Activated CD4-positive, alpha-beta memory T cell treated with anti-CD3 and anti-CD28 coated beads for 36 hours (primary cell): ENCODE measurements at regions not wholly inside any gene's neighbourhood (a gene's known extent, or its start where the extent isn't known, plus 50 kb on each side); places are given as distances from the start of the nearest gene placed in this dataset.
"Not testable (repeated sequence)": the region's sequence is repeated elsewhere in the genome, so short reads cannot be mapped to it uniquely, and the experiment has no call there.

ENCODE experiments used
- CTCF ChIA-PET: fragments of 350-600 bp; sonication (Branson Sonifier 250); formaldehyde crosslinking; loops from one replicate; lab custom pipeline; 2021; ENCODE audit warnings: antibody characterized with exemption, inconsistent platforms; lab: Charles Lee
- POLR2A ChIA-PET: fragments of 350-600 bp; sonication (Branson Sonifier 250); formaldehyde crosslinking; loops from one replicate; lab custom pipeline; 2021; ENCODE audit warnings: antibody characterized with exemption; lab: Charles Lee
- DNase-seq: peaks from one replicate; pipeline ENCODE4 v3.0.0-alpha.2; 2020
- H3K27ac Mint-ChIP-seq: one replicate; pipeline ENCODE4 v1.8.0; 2021; ENCODE audit warnings: mixed read lengths
- H3K27me3 Mint-ChIP-seq: one replicate; pipeline ENCODE4 v1.8.0; 2021; ENCODE audit warnings: mixed read lengths
- H3K36me3 Mint-ChIP-seq: one replicate; pipeline ENCODE4 v1.8.0; 2021; ENCODE audit warnings: mixed read lengths
- H3K4me1 Mint-ChIP-seq: one replicate; pipeline ENCODE4 v1.8.0; 2021; ENCODE audit warnings: low read depth, mixed read lengths
- H3K4me3 Mint-ChIP-seq: one replicate; pipeline ENCODE4 v1.8.0; 2021; ENCODE audit warnings: mild to moderate bottlenecking, mixed read lengths
- H3K9me3 Mint-ChIP-seq: one replicate; pipeline ENCODE4 v1.8.0; 2021; ENCODE audit warnings: mixed read lengths
- intact Hi-C: fragments of 100-400 bp; cut with micrococcal nuclease; formaldehyde crosslinking; loops from one replicate; pipeline ENCODE4 v1.15.1; 2023

GRCh38 chr6:55953335-55953734 lies 77.9 kb upstream of the BMP5 start:
- ChIA-PET CTCF (no interaction called here), POLR2A (no interaction called here)

GRCh38 chr6:55950071-55950814 lies 74.9 kb upstream of the BMP5 start:
- POLR2A ChIA-PET, result no interaction called here
- H3K27me3 Mint-ChIP-seq, result no peaks in the 10 kb centered on the region
- DNase-seq, result no peak
- H3K9me3 Mint-ChIP-seq, result peaks cover 11% of the 10 kb centered on the region
- no peak overlapping the region for H3K27ac Mint-ChIP-seq
- H3K36me3 Mint-ChIP-seq, result no peaks in the 10 kb centered on the region
- no peak overlapping the region for H3K4me3 Mint-ChIP-seq
- H3K4me1 Mint-ChIP-seq, result no peaks in the 10 kb centered on the region
- intact Hi-C loops, result no loop called here
- CTCF ChIA-PET, result no interaction called here

More at GRCh38 chr6:55953335-55953734, 77.9 kb upstream of the BMP5 start:
- H3K4me1 Mint-ChIP-seq, result no peaks in the 10 kb centered on the region
- H3K27me3 Mint-ChIP-seq, result no peaks in the 10 kb centered on the region
- no peaks in the 10 kb centered on the region for H3K36me3 Mint-ChIP-seq
- no peak overlapping the region for H3K27ac Mint-ChIP-seq
- no peak for DNase-seq
- H3K4me3 Mint-ChIP-seq, result no peak overlapping the region
- peaks cover 8% of the 10 kb centered on the region for H3K9me3 Mint-ChIP-seq
- intact Hi-C loops, result no loop called here

GRCh38 chr6:55943329-55943728 lies 67.9 kb upstream of the BMP5 start:
- Mint-ChIP-seq H3K27me3 (no peaks in the 10 kb centered on the region), H3K36me3 (no peaks in the 10 kb centered on the region), H3K9me3 (peaks cover 3% of the 10 kb centered on the region), H3K27ac (no peak overlapping the region), H3K4me3 (no peak overlapping the region), H3K4me1 (no peaks in the 10 kb centered on the region)
- no peak for DNase-seq
- CTCF ChIA-PET, result no interaction called here
- intact Hi-C loops, result no loop called here
- POLR2A ChIA-PET, result no interaction called here

- CTCF ChIA-PET, result no interaction called here
These were observed 66.3 kb upstream of the BMP5 start for GRCh38 chr6:55941702-55942101.

GRCh38 chr6:55937951-55938690 lies 62.7 kb upstream of the BMP5 start:
- H3K36me3 Mint-ChIP-seq, result no peaks in the 10 kb centered on the region
- intact Hi-C loops, result no loop called here
- no peak overlapping the region for H3K27ac Mint-ChIP-seq
- H3K4me1 Mint-ChIP-seq, result no peaks in the 10 kb centered on the region
- H3K9me3 Mint-ChIP-seq, result peaks cover 19% of the 10 kb centered on the region
- H3K4me3 Mint-ChIP-seq, result no peak overlapping the region
- no peak for DNase-seq
- CTCF ChIA-PET, result no interaction called here
- no peaks in the 10 kb centered on the region for H3K27me3 Mint-ChIP-seq
- POLR2A ChIA-PET, result no interaction called here

More at GRCh38 chr6:55941702-55942101, 66.3 kb upstream of the BMP5 start:
- Mint-ChIP-seq H3K36me3 (no peaks in the 10 kb centered on the region), H3K4me3 (no peak overlapping the region), H3K27me3 (no peaks in the 10 kb centered on the region), H3K4me1 (no peaks in the 10 kb centered on the region), H3K9me3 (peaks cover 9% of the 10 kb centered on the region), H3K27ac (no peak overlapping the region)
- intact Hi-C loops, result no loop called here
- no peak for DNase-seq
- POLR2A ChIA-PET, result no interaction called here

GRCh38 chr6:55937261-55937947 lies 62.0 kb upstream of the BMP5 start:
- no peak overlapping the region for H3K4me3 Mint-ChIP-seq

GRCh38 chr6:55931101-55931500 lies 55.7 kb upstream of the BMP5 start:
- intact Hi-C loops, result no loop called here
- peaks cover 10% of the 10 kb centered on the region for H3K9me3 Mint-ChIP-seq
- POLR2A ChIA-PET, result no interaction called here

More at GRCh38 chr6:55937261-55937947, 62.0 kb upstream of the BMP5 start:
- Mint-ChIP-seq H3K27me3 (no peaks in the 10 kb centered on the region), H3K27ac (no peak overlapping the region), H3K36me3 (no peaks in the 10 kb centered on the region), H3K9me3 (peaks cover 19% of the 10 kb centered on the region), H3K4me1 (no peaks in the 10 kb centered on the region)
- intact Hi-C loops, result no loop called here
- ChIA-PET POLR2A (no interaction called here), CTCF (interaction anchor here (0.5 kb wide), 1 partner anchor 416 kb away, joined by 3 read pairs; no protein-coding TSS in a partner anchor)
- DNase-seq, result no peak

GRCh38 chr6:55927713-55928112 lies 52.3 kb upstream of the BMP5 start:
- H3K9me3 Mint-ChIP-seq, H3K36me3 Mint-ChIP-seq, H3K27ac Mint-ChIP-seq, CTCF ChIA-PET, DNase-seq, H3K27me3 Mint-ChIP-seq, intact Hi-C loops, H3K4me1 Mint-ChIP-seq, POLR2A ChIA-PET, H3K4me3 Mint-ChIP-seq: not testable (repeated sequence)

More at GRCh38 chr6:55931101-55931500, 55.7 kb upstream of the BMP5 start:
- H3K27me3 Mint-ChIP-seq, result no peaks in the 10 kb centered on the region
- DNase-seq, result no peak
- no peak overlapping the region for H3K4me3 Mint-ChIP-seq
- no peak overlapping the region for H3K27ac Mint-ChIP-seq
- H3K36me3 Mint-ChIP-seq, result no peaks in the 10 kb centered on the region
- CTCF ChIA-PET, result no interaction called here
- no peaks in the 10 kb centered on the region for H3K4me1 Mint-ChIP-seq

GRCh38 chr6:55925292-55925691 lies 49.9 kb upstream of the BMP5 start:
- CTCF ChIA-PET, result no interaction called here
- H3K36me3 Mint-ChIP-seq, result no peaks in the 10 kb centered on the region
- H3K27ac Mint-ChIP-seq, result no peak overlapping the region
- POLR2A ChIA-PET, result no interaction called here
- intact Hi-C loops, result no loop called here
- no peaks in the 10 kb centered on the region for H3K27me3 Mint-ChIP-seq
- no peaks in the 10 kb centered on the region for H3K4me1 Mint-ChIP-seq
- no peak for DNase-seq
- H3K9me3 Mint-ChIP-seq, result peaks cover 13% of the 10 kb centered on the region
- H3K4me3 Mint-ChIP-seq, result no peak overlapping the region
